ENCODE measurements at regions not wholly inside any gene's neighbourhood (a gene's known extent, or its start where the extent isn't known, plus 50 kb on each side); places are given as distances from the start of the nearest gene placed in this dataset.

GRCh38 chr14:59107819-59108218, 80.6 kb upstream of the DAAM1 start:
- H3K27me3 ChIP-seq, result no peaks in the 10 kb centered on the region
- TF ChIP-seq, protein P1, sequence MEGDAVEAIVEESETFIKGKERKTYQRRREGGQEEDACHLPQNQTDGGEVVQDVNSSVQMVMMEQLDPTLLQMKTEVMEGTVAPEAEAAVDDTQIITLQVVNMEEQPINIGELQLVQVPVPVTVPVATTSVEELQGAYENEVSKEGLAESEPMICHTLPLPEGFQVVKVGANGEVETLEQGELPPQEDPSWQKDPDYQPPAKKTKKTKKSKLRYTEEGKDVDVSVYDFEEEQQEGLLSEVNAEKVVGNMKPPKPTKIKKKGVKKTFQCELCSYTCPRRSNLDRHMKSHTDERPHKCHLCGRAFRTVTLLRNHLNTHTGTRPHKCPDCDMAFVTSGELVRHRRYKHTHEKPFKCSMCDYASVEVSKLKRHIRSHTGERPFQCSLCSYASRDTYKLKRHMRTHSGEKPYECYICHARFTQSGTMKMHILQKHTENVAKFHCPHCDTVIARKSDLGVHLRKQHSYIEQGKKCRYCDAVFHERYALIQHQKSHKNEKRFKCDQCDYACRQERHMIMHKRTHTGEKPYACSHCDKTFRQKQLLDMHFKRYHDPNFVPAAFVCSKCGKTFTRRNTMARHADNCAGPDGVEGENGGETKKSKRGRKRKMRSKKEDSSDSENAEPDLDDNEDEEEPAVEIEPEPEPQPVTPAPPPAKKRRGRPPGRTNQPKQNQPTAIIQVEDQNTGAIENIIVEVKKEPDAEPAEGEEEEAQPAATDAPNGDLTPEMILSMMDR (IDR thresholded peaks at IDR 0.05), result no peak
- no peak for TF ChIP-seq POLR2A (IDR thresholded peaks at IDR 0.05)
- intact Hi-C loops (cut with DNase I), result no loop called here
- no peaks in the 10 kb centered on the region for H3K4me1 ChIP-seq
- ATAC-seq (no peak), DNase-seq (no peak)
- no peak overlapping the region for H3K27ac ChIP-seq
- no peaks in the 10 kb centered on the region for H3K9me3 ChIP-seq
- no peaks in the 10 kb centered on the region for H3K36me3 ChIP-seq (replicated peaks in 1 of 2; ENCODE audit: insufficient read depth in 1 of 2, low read depth in 2 of 2)
- WGBS, 2 donors, result 38 to 52% methylated on average over 1 to 2 of the region's 2 CpGs
- no peak overlapping the region for H3K4me3 ChIP-seq

- 75% methylated on average over 2 of the region's 2 CpGs for WGBS, 2 donors
- Histone ChIP-seq H3K4me3 (no peak overlapping the region), H3K27me3 (no peaks in the 10 kb centered on the region), H3K27ac (no peak overlapping the region), H3K4me1 (no peaks in the 10 kb centered on the region), H3K9me3 (no peaks in the 10 kb centered on the region), H3K36me3 (replicated peaks in 1 of 2; ENCODE audit: insufficient read depth in 1 of 2, low read depth in 2 of 2) (no peaks in the 10 kb centered on the region)
- DNase-seq (no peak), ATAC-seq (no peak)
- no peak for TF ChIP-seq POLR2A (IDR thresholded peaks at IDR 0.05)
- TF ChIP-seq, protein P1 (IDR thresholded peaks at IDR 0.05), result no peak
- intact Hi-C loops (cut with DNase I), result no loop called here
Observed at GRCh38 chr14:59116984-59117415, 71.5 kb upstream of the DAAM1 start.

DNA sequence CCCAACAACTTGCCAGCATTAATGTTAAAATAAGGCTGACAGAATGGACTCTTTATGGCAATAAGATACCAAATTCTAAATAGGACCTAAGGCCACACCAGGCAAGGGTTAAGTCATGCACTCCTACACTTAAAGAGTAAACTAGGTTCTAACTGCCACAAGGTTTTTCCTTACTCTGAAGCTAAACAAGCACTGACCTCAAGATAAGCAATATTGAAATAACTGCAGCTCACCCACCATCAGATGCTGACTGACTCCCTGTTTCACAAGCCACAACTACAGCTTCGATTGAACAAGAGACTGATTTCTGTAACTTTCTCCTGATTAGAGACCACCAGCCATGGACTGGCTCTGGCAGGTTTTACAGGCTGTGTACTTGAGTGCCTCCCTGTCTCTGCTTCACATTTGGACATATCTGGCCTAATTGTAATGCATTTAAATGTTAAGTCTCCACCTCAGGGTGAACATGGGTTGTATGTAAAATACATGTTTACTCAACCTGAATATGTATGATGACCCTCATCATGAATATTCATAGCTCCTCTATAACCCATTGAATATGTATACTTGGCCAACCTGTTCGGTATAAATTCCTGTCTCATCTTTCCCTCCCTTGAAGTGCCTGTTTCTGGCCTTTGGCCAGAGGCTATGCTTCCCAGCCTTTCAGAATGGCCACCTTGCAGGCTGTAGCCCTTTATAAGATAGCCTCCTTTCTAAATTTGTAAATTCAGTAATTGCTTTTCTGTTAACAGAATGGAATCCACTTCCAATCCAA, 70.5 kb upstream of the DAAM1 start:
- Histone ChIP-seq H3K4me1 (no peaks in the 10 kb centered on the region), H3K9me3 (no peaks in the 10 kb centered on the region), H3K27me3 (no peaks in the 10 kb centered on the region), H3K27ac (no peak overlapping the region), H3K36me3 (replicated peaks in 1 of 2; ENCODE audit: insufficient read depth in 1 of 2, low read depth in 2 of 2) (no peaks in the 10 kb centered on the region), H3K4me3 (no peak overlapping the region)
- DNase-seq (no peak), ATAC-seq (no peak)
- intact Hi-C loops (cut with DNase I), result no loop called here
- no peak for TF ChIP-seq POLR2A (IDR thresholded peaks at IDR 0.05)
- TF ChIP-seq, protein P1 (IDR thresholded peaks at IDR 0.05), result no peak
- WGBS, 2 donors, result 48% methylated on average over 2 of the region's 2 CpGs

- WGBS, 2 donors, result 0 to 50% methylated on average over 1 of the region's 1 CpG
- ATAC-seq (no peak), DNase-seq (no peak)
- no peaks in the 10 kb centered on the region for H3K9me3 ChIP-seq
- intact Hi-C loops (cut with DNase I), result no loop called here
- H3K4me3 ChIP-seq, result no peak overlapping the region
- TF ChIP-seq POLR2A (IDR thresholded peaks at IDR 0.05), result no peak
- TF ChIP-seq, protein P1 (IDR thresholded peaks at IDR 0.05), result no peak
- H3K27me3 ChIP-seq, result no peaks in the 10 kb centered on the region
- no peaks in the 10 kb centered on the region for H3K4me1 ChIP-seq
- H3K36me3 ChIP-seq (replicated peaks in 1 of 2; ENCODE audit: insufficient read depth in 1 of 2, low read depth in 2 of 2), result no peaks in the 10 kb centered on the region
- H3K27ac ChIP-seq, result no peak overlapping the region
Observed at GRCh38 chr14:59120921-59121320, 67.5 kb upstream of the DAAM1 start.

GRCh38 chr14:59123531-59123930, 64.9 kb upstream of the DAAM1 start:
- ATAC-seq, result no peak
- Histone ChIP-seq H3K36me3 (replicated peaks in 1 of 2; ENCODE audit: insufficient read depth in 1 of 2, low read depth in 2 of 2) (no peaks in the 10 kb centered on the region), H3K4me1 (no peaks in the 10 kb centered on the region), H3K9me3 (no peaks in the 10 kb centered on the region), H3K27me3 (no peaks in the 10 kb centered on the region), H3K27ac (no peak overlapping the region), H3K4me3 (no peak overlapping the region)
- intact Hi-C loops (cut with DNase I), result no loop called here
- WGBS, 2 donors, result 71 to 77% methylated on average over 3 of the region's 3 CpGs
- DNase-seq, result no peak
- no peak for TF ChIP-seq POLR2A (IDR thresholded peaks at IDR 0.05)
- TF ChIP-seq, protein P1 (IDR thresholded peaks at IDR 0.05), result no peak
